ENCODE measurements at regions not wholly inside any gene's neighbourhood (a gene's known extent, or its start where the extent isn't known, plus 50 kb on each side); places are given as distances from the start of the nearest gene placed in this dataset.

GRCh38 chr2:116645155-116645554 lies 1169.3 kb upstream of the DDX18 start:
- no peak for DNase-seq

DNA sequence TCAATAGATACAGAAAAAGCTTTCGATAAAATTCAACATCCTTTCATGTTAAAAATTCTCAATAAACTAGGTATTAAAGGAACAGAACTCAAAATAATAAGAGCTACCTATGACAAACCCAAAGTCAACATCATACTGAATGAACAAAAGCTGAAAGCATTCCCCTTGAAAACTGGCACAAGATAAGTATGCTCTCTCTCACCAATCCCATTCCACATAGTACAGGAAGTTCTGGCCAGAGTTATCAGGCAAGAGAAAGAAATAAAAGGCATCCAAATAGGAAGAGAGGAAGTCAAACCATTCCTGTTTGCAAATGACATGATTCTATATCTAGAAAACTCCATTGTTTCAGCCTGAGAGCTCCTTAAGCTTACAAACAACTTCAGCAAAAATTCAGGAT lies 1145.8 kb upstream of the DDX18 start:
- no peak for DNase-seq

GRCh38 chr2:116669782-116670181 lies 1144.7 kb upstream of the DDX18 start:
- DNase-seq = no peak

DNA sequence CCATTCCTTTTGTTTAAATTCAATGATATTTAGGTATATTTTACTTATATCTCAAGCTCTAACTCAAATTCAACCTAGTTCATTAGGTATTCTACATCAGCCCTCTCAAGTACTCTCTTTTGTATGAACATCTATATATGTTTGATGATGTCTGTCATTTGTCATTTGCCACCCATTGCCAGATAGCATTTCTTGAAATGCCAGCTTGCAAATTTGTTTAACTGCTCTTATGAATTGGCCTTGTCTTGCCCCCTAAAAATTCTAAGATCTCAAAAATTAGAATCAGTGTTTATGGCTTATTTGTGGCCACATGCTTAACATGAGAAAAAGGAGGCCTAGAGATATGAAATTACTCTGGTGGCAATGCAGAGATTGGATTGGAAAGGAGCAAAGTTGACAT lies 1140.3 kb upstream of the DDX18 start:
- DNase-seq = no peak

GRCh38 chr2:116676776-116677175 lies 1137.7 kb upstream of the DDX18 start:
- DNase-seq = no peak

GRCh38 chr2:116680256-116680936 lies 1134.1 kb upstream of the DDX18 start:
- no peak for DNase-seq

GRCh38 chr2:116687371-116687770 lies 1127.1 kb upstream of the DDX18 start:
- no peak for DNase-seq

DNA sequence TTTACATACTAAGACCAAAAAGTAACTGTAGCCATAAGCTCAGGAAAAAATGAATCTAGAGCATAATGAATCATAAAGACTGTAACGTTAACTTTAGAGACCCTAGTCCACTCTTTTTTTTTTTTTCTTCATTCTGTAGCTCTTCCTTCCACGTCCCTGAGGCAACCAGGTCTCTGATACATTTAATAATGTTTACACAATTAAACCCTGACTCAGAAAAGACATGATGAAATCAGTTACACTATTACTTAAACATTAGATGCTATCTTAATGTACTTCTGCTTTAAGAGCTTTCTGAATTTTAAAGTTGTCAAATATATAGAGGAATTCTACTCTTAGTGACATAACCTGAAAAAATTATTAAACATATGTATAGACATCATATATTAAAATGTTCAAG lies 1121.5 kb upstream of the DDX18 start:
- no peak for DNase-seq

GRCh38 chr2:116696223-116696622 lies 1118.3 kb upstream of the DDX18 start:
- no peak for DNase-seq

DNA sequence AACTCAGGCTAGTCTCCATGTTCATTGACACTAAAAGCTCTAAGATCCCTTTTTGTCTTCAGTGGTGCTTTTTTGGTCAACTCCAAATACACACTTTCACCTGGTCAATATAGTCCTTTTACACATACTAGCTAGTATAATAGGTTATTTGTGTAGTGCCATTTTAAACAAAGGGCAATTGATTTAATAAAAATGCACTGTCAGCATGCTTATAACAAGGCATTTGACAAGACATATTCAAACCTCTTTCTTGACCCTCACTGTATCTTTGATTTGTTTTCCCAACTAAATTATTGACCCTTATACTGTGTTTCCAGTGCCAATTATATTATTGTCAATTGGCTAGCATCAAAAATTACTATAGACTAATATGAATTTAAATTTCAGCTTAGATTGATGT lies 1117.6 kb upstream of the DDX18 start:
- no peak for DNase-seq

GRCh38 chr2:116706396-116706795 lies 1108.1 kb upstream of the DDX18 start:
- no peak for DNase-seq

DNA sequence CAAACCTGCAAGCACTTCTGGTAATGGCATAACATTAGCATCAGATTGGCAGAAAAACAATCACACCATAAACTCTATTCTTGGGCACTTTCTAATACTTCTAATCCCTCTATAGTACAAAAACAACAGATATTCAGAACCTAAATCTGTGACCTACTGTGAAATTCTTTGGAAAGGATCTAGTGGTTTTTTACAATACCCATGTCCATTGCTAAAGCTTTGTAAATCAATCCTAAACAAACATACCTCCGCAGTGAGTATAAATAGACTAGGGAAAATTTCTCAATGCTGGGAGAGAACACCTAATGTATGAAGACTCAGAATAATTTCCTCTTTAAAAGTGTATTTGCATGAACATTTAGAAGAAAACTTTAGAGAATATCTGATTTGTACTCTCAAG lies 1098.5 kb upstream of the DDX18 start:
- no peak for DNase-seq

GRCh38 chr2:116716444-116716843 lies 1098.0 kb upstream of the DDX18 start:
- DNase-seq = no peak

GRCh38 chr2:116717832-116718231 lies 1096.7 kb upstream of the DDX18 start:
- DNase-seq = no peak

- DNase-seq = no peak
These were observed 1096.0 kb upstream of the DDX18 start for GRCh38 chr2:116718451-116718850.

DNA sequence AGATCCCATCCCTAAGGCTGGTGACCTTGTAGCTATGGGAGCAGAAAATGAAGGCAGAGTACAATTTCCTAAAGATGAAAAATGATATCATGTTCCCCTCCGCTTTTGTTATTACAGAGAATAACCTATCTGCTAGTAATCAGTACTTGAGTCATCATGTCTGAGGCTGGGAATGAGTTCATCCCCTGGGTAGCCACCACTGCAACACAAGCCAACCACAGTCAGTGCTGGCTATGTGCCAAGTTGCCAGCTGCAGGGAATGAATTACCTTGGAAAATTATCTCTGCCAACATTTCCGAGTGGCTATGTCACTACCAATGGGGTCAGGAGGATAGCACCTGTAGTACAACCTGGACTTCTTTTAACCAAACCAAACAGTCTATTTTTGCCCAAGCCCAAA lies 1094.7 kb upstream of the DDX18 start:
- DNase-seq = no peak

- DNase-seq = no peak
These were observed 1089.9 kb upstream of the DDX18 start for GRCh38 chr2:116724550-116724949.

- DNase-seq = no peak
These were observed 1082.2 kb upstream of the DDX18 start for GRCh38 chr2:116732322-116732721.

DNA sequence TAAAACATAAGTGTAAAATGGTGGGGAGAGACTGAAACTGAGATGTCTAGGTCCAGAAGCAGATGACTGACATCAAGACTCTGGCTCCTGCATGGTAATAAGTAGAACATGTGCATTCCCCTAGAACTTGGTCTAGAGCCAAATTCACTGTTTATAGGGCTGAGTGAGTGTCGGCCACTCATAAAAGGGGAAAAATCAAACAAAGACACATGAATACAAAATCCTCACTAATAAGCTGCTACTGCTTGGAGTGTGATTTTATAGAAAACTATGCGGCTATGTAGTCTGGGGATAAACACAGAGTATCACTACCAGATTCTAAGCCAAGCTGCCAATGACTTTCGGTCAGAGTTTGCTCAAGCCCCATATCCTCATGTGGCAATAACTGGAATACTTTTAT lies 1080.8 kb upstream of the DDX18 start:
- DNase-seq = no peak

- no peak for DNase-seq
These were observed 1076.5 kb upstream of the DDX18 start for GRCh38 chr2:116737951-116738350.

- DNase-seq = no peak
These were observed 1067.4 kb upstream of the DDX18 start for GRCh38 chr2:116747103-116747502.

DNA sequence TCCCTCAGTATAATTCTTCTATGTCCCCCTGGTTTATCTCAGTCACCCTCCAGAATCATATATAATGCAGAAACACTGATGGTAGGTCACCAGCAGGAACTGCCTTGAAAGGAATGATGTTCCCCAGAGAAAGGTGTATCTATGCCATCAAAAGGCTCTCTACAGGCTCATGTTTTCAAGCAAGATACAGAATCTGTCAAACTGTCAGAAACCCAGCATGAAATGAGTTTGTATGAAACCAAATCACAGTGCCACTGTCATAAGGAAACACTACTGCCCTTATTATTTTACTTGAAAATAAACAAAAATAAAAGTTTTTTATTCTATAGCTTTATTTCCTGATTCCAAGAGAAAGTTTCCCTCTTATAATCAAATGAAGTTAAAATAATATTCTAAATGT lies 1064.5 kb upstream of the DDX18 start:
- DNase-seq = no peak

- DNase-seq = no peak
These were observed 1060.0 kb upstream of the DDX18 start for GRCh38 chr2:116754381-116755101.

DNA sequence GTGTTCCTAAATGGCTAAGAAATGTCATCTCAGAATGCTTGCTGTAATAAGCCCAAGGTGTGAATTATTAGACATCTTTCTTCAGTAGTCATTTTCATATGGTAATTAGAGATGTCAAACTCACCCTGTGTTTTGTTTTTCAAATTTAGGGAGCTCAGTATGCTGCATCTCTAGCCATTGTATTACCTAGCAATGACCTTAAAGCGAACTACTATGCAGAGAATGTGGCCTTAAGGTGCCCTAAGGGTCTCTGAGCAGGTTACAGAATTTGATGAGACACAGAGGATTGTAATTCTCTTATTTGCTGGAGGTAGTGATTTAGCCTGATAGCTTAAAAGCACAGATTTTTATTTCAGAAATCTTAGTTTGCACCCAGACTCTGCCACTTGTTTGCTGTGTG lies 1052.6 kb upstream of the DDX18 start:
- DNase-seq = no peak

- no peak for DNase-seq
These were observed 1045.0 kb upstream of the DDX18 start for GRCh38 chr2:116769514-116769913.

All from GDM1 (cell line).